ENCODE measurements at regions not wholly inside any gene's neighbourhood (a gene's known extent, or its start where the extent isn't known, plus 50 kb on each side); places are given as distances from the start of the nearest gene placed in this dataset.

- TF ChIP-seq, protein P1, sequence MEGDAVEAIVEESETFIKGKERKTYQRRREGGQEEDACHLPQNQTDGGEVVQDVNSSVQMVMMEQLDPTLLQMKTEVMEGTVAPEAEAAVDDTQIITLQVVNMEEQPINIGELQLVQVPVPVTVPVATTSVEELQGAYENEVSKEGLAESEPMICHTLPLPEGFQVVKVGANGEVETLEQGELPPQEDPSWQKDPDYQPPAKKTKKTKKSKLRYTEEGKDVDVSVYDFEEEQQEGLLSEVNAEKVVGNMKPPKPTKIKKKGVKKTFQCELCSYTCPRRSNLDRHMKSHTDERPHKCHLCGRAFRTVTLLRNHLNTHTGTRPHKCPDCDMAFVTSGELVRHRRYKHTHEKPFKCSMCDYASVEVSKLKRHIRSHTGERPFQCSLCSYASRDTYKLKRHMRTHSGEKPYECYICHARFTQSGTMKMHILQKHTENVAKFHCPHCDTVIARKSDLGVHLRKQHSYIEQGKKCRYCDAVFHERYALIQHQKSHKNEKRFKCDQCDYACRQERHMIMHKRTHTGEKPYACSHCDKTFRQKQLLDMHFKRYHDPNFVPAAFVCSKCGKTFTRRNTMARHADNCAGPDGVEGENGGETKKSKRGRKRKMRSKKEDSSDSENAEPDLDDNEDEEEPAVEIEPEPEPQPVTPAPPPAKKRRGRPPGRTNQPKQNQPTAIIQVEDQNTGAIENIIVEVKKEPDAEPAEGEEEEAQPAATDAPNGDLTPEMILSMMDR (IDR thresholded peaks at IDR 0.05) = no peak
- no peak for TF ChIP-seq POLR2A (IDR thresholded peaks at IDR 0.05)
These were observed 172.9 kb upstream of the ANKH start for GRCh38 chr5:15044521-15044920.

Data from testis (tissue), 2 donors.